SK-N-SH (cell line): ENCODE measurements at regions not wholly inside any gene's neighbourhood (a gene's known extent, or its start where the extent isn't known, plus 50 kb on each side); places are given as distances from the start of the nearest gene placed in this dataset.

Experiments used
- CTCF ChIA-PET: fragments of 300-600, 350-600 bp; formaldehyde crosslinking; extraction: SDS; loops from one replicate; lab custom pipeline; 2021; lab: Yijun Ruan, JAX
- POLR2A ChIA-PET: fragments of 350-600 bp; sonication (Branson Sonifier 250); formaldehyde crosslinking; extraction: SDS; loops from one replicate; lab custom pipeline; 2020; ENCODE audit warnings: antibody characterized with exemption, inconsistent platforms; lab: Yijun Ruan, JAX
- DNase-seq: peaks from one replicate; pipeline ENCODE4 v3.0.0; 2012
- H2AFZ ChIP-seq: fragments of 200-600 bp; sonication (generic); 2 replicates; pipeline ENCODE4 v1.8.1; 2016; ENCODE audit warnings: antibody characterized with exemption, mild to moderate bottlenecking, low read depth
- H3F3A ChIP-seq: fragments of 200-600 bp; sonication (generic); replicated peaks from 2 replicates; pipeline ENCODE3; 2016; ENCODE audit warnings: antibody characterized with exemption, mild to moderate bottlenecking; ENCODE audit not compliant: insufficient read depth
- H3K27ac ChIP-seq, 2 experiments: fragments of 200-500 bp in 1 of 2; fragments of 200-600 bp in 1 of 2; sonication (Bioruptor generic) in 1 of 2; sonication (generic), shearing (Covaris generic) in 1 of 2; 2 replicates each; pipeline versions ENCODE4 v1.5.1 to v1.6.1; 2014 to 2016; ENCODE audit warnings: low read depth in 2 of 2, inconsistent platforms in 1 of 2, low read length in 1 of 2, mild to moderate bottlenecking in 1 of 2, mixed read lengths in 1 of 2
- H3K27me3 ChIP-seq: fragments of 200-600 bp; sonication (generic), shearing (Covaris generic); 2 replicates; pipeline ENCODE4 v1.6.1; 2016; ENCODE audit warnings: mixed run types; ENCODE audit not compliant: insufficient read depth
- H3K36me3 ChIP-seq, 2 experiments: fragments of 200-500 bp in 1 of 2; fragments of 200-600 bp in 1 of 2; sonication (Bioruptor generic) in 1 of 2; sonication (generic) in 1 of 2; replicated peaks in 1 of 2; 2 replicates each; pipeline versions ENCODE3 to v1.5.1; 2014 to 2016; ENCODE audit warnings: low read length in 1 of 2, mild to moderate bottlenecking in 1 of 2; ENCODE audit not compliant: insufficient read depth in 2 of 2, control insufficient read depth in 1 of 2
- H3K4me1 ChIP-seq, 2 experiments: fragments of 200-500 bp in 1 of 2; fragments of 200-600 bp in 1 of 2; sonication (Bioruptor generic) in 1 of 2; sonication (generic), shearing (Covaris generic) in 1 of 2; 2 replicates each; pipeline versions ENCODE4 v1.5.1 to v1.6.1; 2014 to 2016; ENCODE audit warnings: low read depth in 1 of 2, low read length in 1 of 2, mixed run types in 1 of 2; ENCODE audit not compliant: insufficient read depth in 2 of 2, control insufficient read depth in 1 of 2
- H3K4me2 ChIP-seq: fragments of 200-600 bp; sonication (generic), shearing (Covaris generic); 2 replicates; pipeline ENCODE4 v1.6.1; 2017; ENCODE audit warnings: mixed run types
- H3K4me3 ChIP-seq, 2 experiments: fragments of 200-500 bp in 1 of 2; fragments of 200-600 bp in 1 of 2; sonication (Bioruptor generic) in 1 of 2; sonication (generic), shearing (Covaris generic) in 1 of 2; 2 replicates each; pipeline versions ENCODE4 v1.5.1 to v1.8.1; 2014 to 2016; ENCODE audit warnings: low read depth in 2 of 2, inconsistent platforms in 1 of 2, low read length in 1 of 2, mild to moderate bottlenecking in 1 of 2, mixed read lengths in 1 of 2, moderate library complexity in 1 of 2
- H3K79me2 ChIP-seq: fragments of 200-600 bp; sonication (generic); 2 replicates; pipeline ENCODE4 v1.8.1; 2017; ENCODE audit warnings: mild to moderate bottlenecking; ENCODE audit not compliant: insufficient read depth
- H3K9ac ChIP-seq: fragments of 200-600 bp; sonication (generic); 2 replicates; pipeline ENCODE4 v1.6.1; 2017; ENCODE audit warnings: mixed run types
- H3K9me2 ChIP-seq: fragments of 200-600 bp; sonication (generic); 2 replicates; pipeline ENCODE4 v1.6.1; 2017; ENCODE audit warnings: mixed run types
- H3K9me3 ChIP-seq: fragments of 200-600 bp; sonication (generic); 2 replicates; pipeline ENCODE4 v1.6.1; 2017; ENCODE audit warnings: mixed run types, mild to moderate bottlenecking, moderate library complexity
- H4K20me1 ChIP-seq: fragments of 200-600 bp; sonication (generic); 2 replicates; pipeline ENCODE4 v1.6.1; 2017; ENCODE audit warnings: mild to moderate bottlenecking, mixed run types; ENCODE audit not compliant: insufficient read depth
- ELF1 ChIP-seq: IDR thresholded peaks from 2 replicates; pipeline ENCODE4 v1.4.0; 2012
- EP300 ChIP-seq, 2 experiments: IDR thresholded peaks; 2 replicates each; pipeline versions ENCODE4 v1.4.0 to v1.6.1; 2012; ENCODE audit warnings: borderline replicate concordance in 1 of 2, low read depth in 1 of 2, low read length in 1 of 2
- EZH2phosphoT487 ChIP-seq: fragments of 200-600 bp; sonication (generic); IDR thresholded peaks from 2 replicates; pipeline ENCODE4 v1.6.1; 2017; ENCODE audit warnings: low read depth, mixed run types, mild to moderate bottlenecking, antibody characterized with exemption, moderate library complexity, borderline replicate concordance
- MEF2A ChIP-seq: IDR thresholded peaks from 2 replicates; pipeline ENCODE4 v1.4.0; 2012; ENCODE audit warnings: low read depth, borderline replicate concordance
- RFX5 ChIP-seq: IDR thresholded peaks from 2 replicates; pipeline ENCODE4 v1.6.1; 2012; ENCODE audit warnings: mild to moderate bottlenecking, improper control_type of control experiment, low read length
- TAF1 ChIP-seq: IDR thresholded peaks from 2 replicates; pipeline ENCODE4 v1.6.1; 2012; ENCODE audit warnings: low read depth, mild to moderate bottlenecking, low read length, moderate library complexity, borderline replicate concordance
- TEAD4 ChIP-seq: IDR thresholded peaks from 2 replicates; pipeline ENCODE4 v1.4.0; 2012; ENCODE audit warnings: mild to moderate bottlenecking, borderline replicate concordance; ENCODE audit not compliant: insufficient read depth
- YY1 ChIP-seq: IDR thresholded peaks from 2 replicates; pipeline ENCODE4 v1.4.0; 2012; ENCODE audit warnings: low read depth, mild to moderate bottlenecking
- WGBS: methylation state at CpG from one replicate; pipeline ENCODE4 v1.1.6; 2017; ENCODE audit warnings: low lambda C conversion rate; 5-methylcytosine and 5-hydroxymethylcytosine counted together
- TF ChIP-seq, protein P1 (sequence below): IDR thresholded peaks from 2 replicates; pipeline ENCODE4 v1.6.1; 2012; ENCODE audit warnings: mild to moderate bottlenecking, low read depth, low read length, moderate library complexity

DNA sequence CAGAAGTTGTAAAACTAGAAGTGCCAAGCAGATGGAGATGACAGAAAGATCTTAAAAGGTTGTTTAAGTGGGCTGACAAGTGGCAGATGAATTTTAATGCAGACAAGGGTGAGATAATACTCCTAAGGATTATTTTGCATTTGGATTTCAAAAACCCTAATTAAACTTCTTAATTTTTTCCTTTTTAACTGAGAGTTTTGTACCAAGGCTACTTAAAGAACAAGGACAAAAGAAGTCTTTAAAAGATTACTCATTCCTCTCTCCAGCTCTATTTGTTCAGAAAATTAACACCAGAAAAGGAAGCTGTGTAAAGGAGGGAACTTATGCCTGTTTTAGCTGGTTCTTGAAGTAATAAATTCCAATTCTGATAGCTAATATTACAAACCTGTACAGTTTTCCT, 275.4 kb downstream of the ETNK1 start:
- no peaks in the 10 kb centered on the region for H4K20me1 ChIP-seq
- no peaks in the 10 kb centered on the region for H3K27me3 ChIP-seq
- ChIA-PET CTCF (no interaction called here), POLR2A (no interaction called here)
- TF ChIP-seq TEAD4 (no peak), TAF1 (no peak), YY1 (no peak), RFX5 (no peak), EZH2phosphoT487 (no peak), EP300 (IDR thresholded peaks at IDR 0.05; ENCODE audit: borderline replicate concordance in 1 of 2, low read depth in 1 of 2, low read length in 1 of 2) (no peak), ELF1 (no peak)
- TF ChIP-seq, protein P1, sequence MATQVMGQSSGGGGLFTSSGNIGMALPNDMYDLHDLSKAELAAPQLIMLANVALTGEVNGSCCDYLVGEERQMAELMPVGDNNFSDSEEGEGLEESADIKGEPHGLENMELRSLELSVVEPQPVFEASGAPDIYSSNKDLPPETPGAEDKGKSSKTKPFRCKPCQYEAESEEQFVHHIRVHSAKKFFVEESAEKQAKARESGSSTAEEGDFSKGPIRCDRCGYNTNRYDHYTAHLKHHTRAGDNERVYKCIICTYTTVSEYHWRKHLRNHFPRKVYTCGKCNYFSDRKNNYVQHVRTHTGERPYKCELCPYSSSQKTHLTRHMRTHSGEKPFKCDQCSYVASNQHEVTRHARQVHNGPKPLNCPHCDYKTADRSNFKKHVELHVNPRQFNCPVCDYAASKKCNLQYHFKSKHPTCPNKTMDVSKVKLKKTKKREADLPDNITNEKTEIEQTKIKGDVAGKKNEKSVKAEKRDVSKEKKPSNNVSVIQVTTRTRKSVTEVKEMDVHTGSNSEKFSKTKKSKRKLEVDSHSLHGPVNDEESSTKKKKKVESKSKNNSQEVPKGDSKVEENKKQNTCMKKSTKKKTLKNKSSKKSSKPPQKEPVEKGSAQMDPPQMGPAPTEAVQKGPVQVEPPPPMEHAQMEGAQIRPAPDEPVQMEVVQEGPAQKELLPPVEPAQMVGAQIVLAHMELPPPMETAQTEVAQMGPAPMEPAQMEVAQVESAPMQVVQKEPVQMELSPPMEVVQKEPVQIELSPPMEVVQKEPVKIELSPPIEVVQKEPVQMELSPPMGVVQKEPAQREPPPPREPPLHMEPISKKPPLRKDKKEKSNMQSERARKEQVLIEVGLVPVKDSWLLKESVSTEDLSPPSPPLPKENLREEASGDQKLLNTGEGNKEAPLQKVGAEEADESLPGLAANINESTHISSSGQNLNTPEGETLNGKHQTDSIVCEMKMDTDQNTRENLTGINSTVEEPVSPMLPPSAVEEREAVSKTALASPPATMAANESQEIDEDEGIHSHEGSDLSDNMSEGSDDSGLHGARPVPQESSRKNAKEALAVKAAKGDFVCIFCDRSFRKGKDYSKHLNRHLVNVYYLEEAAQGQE = no peak
- no peaks in the 10 kb centered on the region for H3K36me3 ChIP-seq
- DNase-seq = no peak
- no peak overlapping the region for H3K4me2 ChIP-seq
- no peak overlapping the region for H2AFZ ChIP-seq
- no peaks in the 10 kb centered on the region for H3K4me1 ChIP-seq
- no peaks in the 10 kb centered on the region for H3K79me2 ChIP-seq
- no peaks in the 10 kb centered on the region for H3K9me2 ChIP-seq
- no peak overlapping the region for H3K4me3 ChIP-seq
- H3K9me3 ChIP-seq = no peaks in the 10 kb centered on the region
- H3K9ac ChIP-seq = no peak overlapping the region
- no peak overlapping the region for H3K27ac ChIP-seq
- no peaks in the 10 kb centered on the region for H3F3A ChIP-seq

DNA sequence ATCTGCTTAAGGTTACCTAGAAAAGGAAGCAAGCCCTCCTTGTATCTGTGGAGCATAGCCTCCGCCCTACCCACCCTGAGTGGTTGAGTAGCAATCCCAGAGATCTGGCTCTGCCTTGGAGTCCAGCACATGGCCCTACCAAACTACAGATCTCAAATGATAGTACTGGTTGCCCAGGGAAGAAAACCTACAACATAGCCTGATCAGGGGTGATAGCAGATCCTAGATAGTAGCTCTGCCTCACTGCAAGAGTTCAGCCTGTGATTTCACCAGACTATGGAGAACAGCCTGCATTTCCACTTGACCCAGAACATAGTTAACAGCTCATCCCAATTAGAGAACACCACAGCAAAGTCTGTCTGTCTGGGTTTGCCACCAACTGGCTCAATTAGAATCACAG, 279.5 kb downstream of the ETNK1 start:
- H3K4me1 ChIP-seq = no peaks in the 10 kb centered on the region
- no peak overlapping the region for H3K4me3 ChIP-seq
- CTCF ChIA-PET = interaction anchor here (0.8 kb wide), 1 partner anchor 48 kb away, joined by 3 read pairs; no protein-coding TSS in a partner anchor
- no CpG with 5 or more reads among the region's 1 CpG for WGBS
- H3K27me3 ChIP-seq = no peaks in the 10 kb centered on the region
- POLR2A ChIA-PET = no interaction called here
- no peak overlapping the region for H3K4me2 ChIP-seq
- no peak for TF ChIP-seq ELF1
- no peak for TF ChIP-seq MEF2A
- TF ChIP-seq EZH2phosphoT487 = no peak
- no peak overlapping the region for H2AFZ ChIP-seq
- H4K20me1 ChIP-seq = no peaks in the 10 kb centered on the region
- H3F3A ChIP-seq = no peaks in the 10 kb centered on the region
- H3K79me2 ChIP-seq = no peaks in the 10 kb centered on the region
- H3K9ac ChIP-seq = no peak overlapping the region
- H3K27ac ChIP-seq = no peak overlapping the region
- no peaks in the 10 kb centered on the region for H3K9me3 ChIP-seq
- no peaks in the 10 kb centered on the region for H3K36me3 ChIP-seq
- DNase-seq = no peak
- H3K9me2 ChIP-seq = no peaks in the 10 kb centered on the region
